ENCODE measurements at regions not wholly inside any gene's neighbourhood (a gene's known extent, or its start where the extent isn't known, plus 50 kb on each side); places are given as distances from the start of the nearest gene placed in this dataset.

DNA sequence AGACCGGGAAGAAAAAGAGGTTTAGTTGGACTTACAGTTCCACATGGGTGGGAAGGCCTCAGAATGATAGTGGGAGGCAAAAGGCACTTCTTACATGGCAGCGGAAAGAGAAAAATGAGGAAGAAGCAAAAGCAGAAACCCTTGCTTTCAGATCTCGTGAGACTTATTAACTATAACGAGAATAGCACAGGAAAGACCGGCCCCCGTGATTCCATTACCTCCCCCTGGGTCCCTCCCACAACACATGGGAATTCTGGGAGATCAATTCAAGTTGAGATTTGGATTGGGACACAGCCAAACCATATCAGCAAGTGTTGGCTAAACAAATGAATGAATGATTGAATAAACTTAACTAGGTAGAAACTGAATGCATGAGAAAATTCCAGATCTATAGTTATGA lies 85.3 kb upstream of the PARP11 start (continued):
- no peak for TF ChIP-seq ZNF561 (tag by site-specific recombination; IDR thresholded peaks at IDR 0.05; ENCODE audit: borderline replicate concordance)
- TF ChIP-seq ZNF664 (tag by site-specific recombination; IDR thresholded peaks at IDR 0.05) = no peak
- TF ChIP-seq, protein P1, sequence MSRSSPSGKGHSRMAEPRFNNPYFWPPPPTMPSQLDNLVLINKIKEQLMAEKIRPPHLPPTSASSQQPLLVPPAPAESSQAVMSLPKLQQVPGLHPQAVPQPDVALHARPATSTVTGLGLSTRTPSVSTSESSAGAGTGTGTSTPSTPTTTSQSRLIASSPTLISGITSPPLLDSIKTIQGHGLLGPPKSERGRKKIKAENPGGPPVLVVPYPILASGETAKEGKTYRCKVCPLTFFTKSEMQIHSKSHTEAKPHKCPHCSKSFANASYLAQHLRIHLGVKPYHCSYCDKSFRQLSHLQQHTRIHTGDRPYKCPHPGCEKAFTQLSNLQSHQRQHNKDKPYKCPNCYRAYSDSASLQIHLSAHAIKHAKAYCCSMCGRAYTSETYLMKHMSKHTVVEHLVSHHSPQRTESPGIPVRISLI (tag by site-specific recombination; IDR thresholded peaks at IDR 0.05) = no peak
- TF ChIP-seq ZNF514 (tag by site-specific recombination; IDR thresholded peaks at IDR 0.05) = no peak

DNA sequence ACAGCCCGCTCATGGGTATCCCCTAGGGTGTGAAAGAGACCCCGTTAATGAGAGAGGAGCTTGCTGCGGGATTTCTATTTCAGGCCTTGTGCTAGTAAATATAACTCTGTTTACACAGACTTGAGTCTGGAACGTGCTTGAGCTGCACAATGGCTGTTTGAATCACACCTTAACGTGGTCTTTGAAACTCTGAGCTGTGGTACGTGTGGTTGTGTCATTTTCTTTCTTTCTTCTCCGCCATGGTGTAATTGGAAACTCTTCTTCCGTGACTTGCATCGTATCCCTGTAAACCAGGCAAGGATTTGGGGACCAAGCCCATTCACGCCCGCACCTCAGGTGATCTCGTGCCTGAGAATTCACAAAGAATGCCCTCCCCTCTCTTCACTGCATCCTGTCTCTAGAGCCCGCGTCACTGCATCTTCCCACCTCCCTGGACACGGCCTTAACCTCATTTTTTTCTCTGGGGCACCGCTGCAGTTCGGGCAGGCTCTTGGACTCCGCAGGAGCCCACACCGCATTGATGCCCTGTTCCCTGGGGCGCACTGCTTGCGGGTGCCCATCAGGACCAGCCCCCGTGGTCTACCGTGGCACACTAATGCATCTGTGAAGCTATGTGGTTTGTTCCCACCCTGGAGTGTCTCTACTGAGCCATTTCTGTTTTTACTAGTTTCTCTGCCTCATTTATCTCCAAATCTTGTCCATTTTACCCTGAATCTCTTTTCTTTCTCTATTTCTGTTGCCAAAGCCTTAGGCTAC lies 78.4 kb upstream of the PARP11 start:
- POLR2A ChIA-PET = no interaction called here
- no peaks in the 10 kb centered on the region for H3K4me1 ChIP-seq (ENCODE audit: control insufficient read depth, insufficient read depth, low read length)
- no peak overlapping the region for H3K27ac ChIP-seq (ENCODE audit: extremely low read depth, low read depth, low read length)
- CTCF ChIA-PET = no interaction called here
- TF ChIP-seq ZNF423 (tag by site-specific recombination; IDR thresholded peaks at IDR 0.05) (no peak), ZNF571 (tag by site-specific recombination; IDR thresholded peaks at IDR 0.05) (no peak), ZNF324 (tag by site-specific recombination; IDR thresholded peaks at IDR 0.05) (no peak), ZNF623 (tag by site-specific recombination; IDR thresholded peaks at IDR 0.05) (no peak), IKZF3 (tag by site-specific recombination; IDR thresholded peaks at IDR 0.05) (no peak)
- TF ChIP-seq, protein P2, sequence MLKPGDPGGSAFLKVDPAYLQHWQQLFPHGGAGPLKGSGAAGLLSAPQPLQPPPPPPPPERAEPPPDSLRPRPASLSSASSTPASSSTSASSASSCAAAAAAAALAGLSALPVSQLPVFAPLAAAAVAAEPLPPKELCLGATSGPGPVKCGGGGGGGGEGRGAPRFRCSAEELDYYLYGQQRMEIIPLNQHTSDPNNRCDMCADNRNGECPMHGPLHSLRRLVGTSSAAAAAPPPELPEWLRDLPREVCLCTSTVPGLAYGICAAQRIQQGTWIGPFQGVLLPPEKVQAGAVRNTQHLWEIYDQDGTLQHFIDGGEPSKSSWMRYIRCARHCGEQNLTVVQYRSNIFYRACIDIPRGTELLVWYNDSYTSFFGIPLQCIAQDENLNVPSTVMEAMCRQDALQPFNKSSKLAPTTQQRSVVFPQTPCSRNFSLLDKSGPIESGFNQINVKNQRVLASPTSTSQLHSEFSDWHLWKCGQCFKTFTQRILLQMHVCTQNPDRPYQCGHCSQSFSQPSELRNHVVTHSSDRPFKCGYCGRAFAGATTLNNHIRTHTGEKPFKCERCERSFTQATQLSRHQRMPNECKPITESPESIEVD (tag by site-specific recombination; IDR thresholded peaks at IDR 0.05) = no peak
- TF ChIP-seq, protein P3, sequence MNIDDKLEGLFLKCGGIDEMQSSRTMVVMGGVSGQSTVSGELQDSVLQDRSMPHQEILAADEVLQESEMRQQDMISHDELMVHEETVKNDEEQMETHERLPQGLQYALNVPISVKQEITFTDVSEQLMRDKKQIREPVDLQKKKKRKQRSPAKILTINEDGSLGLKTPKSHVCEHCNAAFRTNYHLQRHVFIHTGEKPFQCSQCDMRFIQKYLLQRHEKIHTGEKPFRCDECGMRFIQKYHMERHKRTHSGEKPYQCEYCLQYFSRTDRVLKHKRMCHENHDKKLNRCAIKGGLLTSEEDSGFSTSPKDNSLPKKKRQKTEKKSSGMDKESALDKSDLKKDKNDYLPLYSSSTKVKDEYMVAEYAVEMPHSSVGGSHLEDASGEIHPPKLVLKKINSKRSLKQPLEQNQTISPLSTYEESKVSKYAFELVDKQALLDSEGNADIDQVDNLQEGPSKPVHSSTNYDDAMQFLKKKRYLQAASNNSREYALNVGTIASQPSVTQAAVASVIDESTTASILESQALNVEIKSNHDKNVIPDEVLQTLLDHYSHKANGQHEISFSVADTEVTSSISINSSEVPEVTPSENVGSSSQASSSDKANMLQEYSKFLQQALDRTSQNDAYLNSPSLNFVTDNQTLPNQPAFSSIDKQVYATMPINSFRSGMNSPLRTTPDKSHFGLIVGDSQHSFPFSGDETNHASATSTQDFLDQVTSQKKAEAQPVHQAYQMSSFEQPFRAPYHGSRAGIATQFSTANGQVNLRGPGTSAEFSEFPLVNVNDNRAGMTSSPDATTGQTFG (tag by site-specific recombination; IDR thresholded peaks at IDR 0.05; ENCODE audit: borderline replicate concordance) = no peak
- TF ChIP-seq, protein P4, sequence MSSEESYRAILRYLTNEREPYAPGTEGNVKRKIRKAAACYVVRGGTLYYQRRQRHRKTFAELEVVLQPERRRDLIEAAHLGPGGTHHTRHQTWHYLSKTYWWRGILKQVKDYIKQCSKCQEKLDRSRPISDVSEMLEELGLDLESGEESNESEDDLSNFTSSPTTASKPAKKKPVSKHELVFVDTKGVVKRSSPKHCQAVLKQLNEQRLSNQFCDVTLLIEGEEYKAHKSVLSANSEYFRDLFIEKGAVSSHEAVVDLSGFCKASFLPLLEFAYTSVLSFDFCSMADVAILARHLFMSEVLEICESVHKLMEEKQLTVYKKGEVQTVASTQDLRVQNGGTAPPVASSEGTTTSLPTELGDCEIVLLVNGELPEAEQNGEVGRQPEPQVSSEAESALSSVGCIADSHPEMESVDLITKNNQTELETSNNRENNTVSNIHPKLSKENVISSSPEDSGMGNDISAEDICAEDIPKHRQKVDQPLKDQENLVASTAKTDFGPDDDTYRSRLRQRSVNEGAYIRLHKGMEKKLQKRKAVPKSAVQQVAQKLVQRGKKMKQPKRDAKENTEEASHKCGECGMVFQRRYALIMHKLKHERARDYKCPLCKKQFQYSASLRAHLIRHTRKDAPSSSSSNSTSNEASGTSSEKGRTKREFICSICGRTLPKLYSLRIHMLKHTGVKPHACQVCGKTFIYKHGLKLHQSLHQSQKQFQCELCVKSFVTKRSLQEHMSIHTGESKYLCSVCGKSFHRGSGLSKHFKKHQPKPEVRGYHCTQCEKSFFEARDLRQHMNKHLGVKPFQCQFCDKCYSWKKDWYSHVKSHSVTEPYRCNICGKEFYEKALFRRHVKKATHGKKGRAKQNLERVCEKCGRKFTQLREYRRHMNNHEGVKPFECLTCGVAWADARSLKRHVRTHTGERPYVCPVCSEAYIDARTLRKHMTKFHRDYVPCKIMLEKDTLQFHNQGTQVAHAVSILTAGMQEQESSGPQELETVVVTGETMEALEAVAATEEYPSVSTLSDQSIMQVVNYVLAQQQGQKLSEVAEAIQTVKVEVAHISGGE (tag by site-specific recombination; conservative IDR thresholded peaks at IDR 0.05; ENCODE audit: low read depth) = no peak
- no peaks in the 10 kb centered on the region for H3K9me3 ChIP-seq (ENCODE audit: control insufficient read depth, insufficient read depth, low read depth, low read length)
- no peak overlapping the region for H3K4me3 ChIP-seq (ENCODE audit: low read depth, low read length)
- H3K36me3 ChIP-seq (ENCODE audit: control insufficient read depth in 2 of 2, insufficient read depth in 1 of 2, low read length in 2 of 2) = no peaks in the 10 kb centered on the region

DNA sequence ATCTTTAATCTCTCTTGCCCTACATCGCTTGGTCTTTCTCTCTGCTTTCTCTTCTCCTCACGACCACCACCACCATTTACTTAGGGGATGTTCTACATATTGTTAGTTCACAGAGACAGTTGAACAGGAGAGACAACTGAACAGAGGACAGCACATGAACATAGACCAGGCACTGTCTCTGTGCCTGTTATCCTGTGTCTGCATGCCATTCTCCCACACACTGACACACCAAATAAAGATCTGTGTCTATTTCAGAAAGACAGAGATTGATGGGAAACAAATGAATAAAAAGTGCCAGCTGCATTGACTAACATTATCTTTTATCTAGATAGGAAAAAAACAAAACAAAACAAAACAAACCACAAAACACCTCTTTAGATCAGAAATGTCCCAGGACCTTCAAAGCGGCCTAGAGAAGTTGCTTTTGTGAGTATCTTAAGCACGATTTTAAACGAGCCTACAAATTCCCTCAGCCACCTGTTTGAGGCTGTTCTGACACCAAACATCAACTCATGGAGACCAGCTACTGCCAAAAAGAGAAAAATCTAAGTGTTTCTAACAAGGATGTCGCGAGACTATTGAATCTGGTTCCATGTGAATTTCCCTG lies 77.6 kb upstream of the PARP11 start:
- ChIA-PET CTCF (no interaction called here), POLR2A (no interaction called here)
- TF ChIP-seq ZNF610 (tag by site-specific recombination; IDR thresholded peaks at IDR 0.05; ENCODE audit: borderline replicate concordance) (no peak), ZNF521 (tag by site-specific recombination; IDR thresholded peaks at IDR 0.05) (no peak), ZNF544 (tag by site-specific recombination; IDR thresholded peaks at IDR 0.05) (no peak), ZBTB48 (tag by site-specific recombination; IDR thresholded peaks at IDR 0.05) (no peak), ZNF621 (tag by site-specific recombination; IDR thresholded peaks at IDR 0.05) (no peak)
- TF ChIP-seq, protein P5, sequence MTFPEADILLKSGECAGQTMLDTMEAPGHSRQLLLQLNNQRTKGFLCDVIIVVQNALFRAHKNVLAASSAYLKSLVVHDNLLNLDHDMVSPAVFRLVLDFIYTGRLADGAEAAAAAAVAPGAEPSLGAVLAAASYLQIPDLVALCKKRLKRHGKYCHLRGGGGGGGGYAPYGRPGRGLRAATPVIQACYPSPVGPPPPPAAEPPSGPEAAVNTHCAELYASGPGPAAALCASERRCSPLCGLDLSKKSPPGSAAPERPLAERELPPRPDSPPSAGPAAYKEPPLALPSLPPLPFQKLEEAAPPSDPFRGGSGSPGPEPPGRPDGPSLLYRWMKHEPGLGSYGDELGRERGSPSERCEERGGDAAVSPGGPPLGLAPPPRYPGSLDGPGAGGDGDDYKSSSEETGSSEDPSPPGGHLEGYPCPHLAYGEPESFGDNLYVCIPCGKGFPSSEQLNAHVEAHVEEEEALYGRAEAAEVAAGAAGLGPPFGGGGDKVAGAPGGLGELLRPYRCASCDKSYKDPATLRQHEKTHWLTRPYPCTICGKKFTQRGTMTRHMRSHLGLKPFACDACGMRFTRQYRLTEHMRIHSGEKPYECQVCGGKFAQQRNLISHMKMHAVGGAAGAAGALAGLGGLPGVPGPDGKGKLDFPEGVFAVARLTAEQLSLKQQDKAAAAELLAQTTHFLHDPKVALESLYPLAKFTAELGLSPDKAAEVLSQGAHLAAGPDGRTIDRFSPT (tag by site-specific recombination; IDR thresholded peaks at IDR 0.05) = no peak

More for the DNA sequence above, 77.6 kb upstream of the PARP11 start:
- Histone ChIP-seq H3K4me1 (ENCODE audit: control insufficient read depth, insufficient read depth, low read length) (no peaks in the 10 kb centered on the region), H3K36me3 (ENCODE audit: control insufficient read depth in 2 of 2, insufficient read depth in 1 of 2, low read length in 2 of 2) (no peaks in the 10 kb centered on the region), H3K4me3 (ENCODE audit: low read depth, low read length) (no peak overlapping the region), H3K9me3 (ENCODE audit: control insufficient read depth, insufficient read depth, low read depth, low read length) (no peaks in the 10 kb centered on the region), H3K27ac (ENCODE audit: extremely low read depth, low read depth, low read length) (no peak overlapping the region)
